ENCODE measurements at regions not wholly inside any gene's neighbourhood (a gene's known extent, or its start where the extent isn't known, plus 50 kb on each side); places are given as distances from the start of the nearest gene placed in this dataset.

DNA sequence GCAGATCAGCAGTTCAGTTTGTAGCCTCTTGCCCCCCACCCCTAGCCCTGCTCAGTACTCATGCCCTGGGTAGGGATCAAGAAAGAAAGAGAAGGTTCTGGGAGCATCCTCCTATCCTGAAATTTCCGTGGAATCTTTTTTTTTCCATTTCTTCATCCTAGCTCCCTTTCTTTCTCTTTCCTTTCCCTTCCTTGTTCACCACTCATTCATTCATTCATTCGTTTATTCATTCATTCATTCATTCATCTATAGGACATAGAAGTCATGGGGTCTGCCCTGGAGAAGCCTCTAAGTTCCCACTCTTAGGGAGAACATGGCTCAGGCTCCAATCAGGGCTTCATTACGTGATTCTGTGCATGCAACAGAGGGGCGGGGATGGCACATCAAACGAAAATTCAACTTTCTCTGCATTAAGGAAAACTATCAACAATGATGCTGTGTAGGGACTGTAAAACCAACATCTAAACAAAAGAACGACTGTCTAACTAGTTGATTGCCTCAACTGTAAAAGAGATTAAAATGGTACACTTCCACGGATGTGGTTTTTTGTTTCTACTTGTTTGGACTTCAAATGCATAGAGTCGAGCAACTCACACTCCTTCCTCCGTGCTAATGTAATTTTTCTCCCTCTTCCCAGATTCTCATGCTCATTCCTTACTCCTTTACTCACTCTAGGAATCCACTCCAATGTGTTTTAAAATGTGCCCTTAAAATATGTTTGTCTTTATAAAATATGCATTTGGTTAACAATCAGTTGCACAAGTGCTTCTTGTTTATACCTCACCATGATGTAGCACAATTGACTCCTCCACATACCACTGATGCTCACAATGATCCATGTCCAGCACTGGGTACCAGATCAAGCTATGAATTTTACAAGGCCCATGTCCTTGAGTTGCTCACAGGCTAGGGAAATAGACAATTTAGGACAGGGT, 101.2 kb upstream of the SLC2A1 start:
- no peak for ATAC-seq
- Histone ChIP-seq H3K4me3 (no peak overlapping the region), H3K27ac (no peak overlapping the region), H3K4me1 (no peaks in the 10 kb centered on the region), H3K9me3 (no peaks in the 10 kb centered on the region), H3K4me2 (no peak overlapping the region)
- ChIA-PET CTCF (interaction anchor here (0.6 to 3.4 kb wide), 6 partner anchors 8 to 283 kb away, joined by 3 to 13 read pairs (median 7); no protein-coding TSS in a partner anchor), POLR2A (no interaction called here)
- no peak for FAIRE-seq
- DNase-seq (ENCODE audit: low read depth in 1 of 2, low spot score in 1 of 2) = no peak
- TF ChIP-seq NFE2L2 (conservative IDR thresholded peaks at IDR 0.05; ENCODE audit: low read length) (0 out of 2 replicates have a peak, but pooled peaks have one; percentile 9), SMC3 (IDR thresholded peaks at IDR 0.05) (no peak), RARB (CRISPR knock-in tag; IDR thresholded peaks at IDR 0.05) (no peak), ZSCAN20 (CRISPR knock-in tag; IDR thresholded peaks at IDR 0.05) (no peak), TP53 (CRISPR knock-in tag; IDR thresholded peaks at IDR 0.05) (no peak)
- WGBS (ENCODE audit: missing lambda C conversion rate) = 64% methylated on average over 9 of the region's 9 CpGs

GRCh38 chr1:43058545-43059360, 100.1 kb upstream of the SLC2A1 start:
- H3K4me3 ChIP-seq = no peak overlapping the region
- no peak overlapping the region for H3K27ac ChIP-seq
- FAIRE-seq (no peak), DNase-seq (ENCODE audit: low read depth in 1 of 2, low spot score in 1 of 2) (no peak), ATAC-seq (no peak)
- no peaks in the 10 kb centered on the region for H3K4me1 ChIP-seq
- H3K4me2 ChIP-seq = no peak overlapping the region
- POLR2A ChIA-PET = no interaction called here
- WGBS (ENCODE audit: missing lambda C conversion rate) = 73% methylated on average over 2 of the region's 12 CpGs
- TF ChIP-seq MAFK (IDR thresholded peaks at IDR 0.05; ENCODE audit: partially characterized antibody) (peak; percentile 84), NPAS2 (CRISPR knock-in tag; IDR thresholded peaks at IDR 0.05; ENCODE audit: borderline replicate concordance) (no peak), ZSCAN20 (CRISPR knock-in tag; IDR thresholded peaks at IDR 0.05) (no peak), MYC (IDR thresholded peaks at IDR 0.05; ENCODE audit: borderline replicate concordance, low read length) (no peak)
- TF ChIP-seq, protein P1, sequence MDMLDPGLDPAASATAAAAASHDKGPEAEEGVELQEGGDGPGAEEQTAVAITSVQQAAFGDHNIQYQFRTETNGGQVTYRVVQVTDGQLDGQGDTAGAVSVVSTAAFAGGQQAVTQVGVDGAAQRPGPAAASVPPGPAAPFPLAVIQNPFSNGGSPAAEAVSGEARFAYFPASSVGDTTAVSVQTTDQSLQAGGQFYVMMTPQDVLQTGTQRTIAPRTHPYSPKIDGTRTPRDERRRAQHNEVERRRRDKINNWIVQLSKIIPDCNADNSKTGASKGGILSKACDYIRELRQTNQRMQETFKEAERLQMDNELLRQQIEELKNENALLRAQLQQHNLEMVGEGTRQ (IDR thresholded peaks at IDR 0.05) = no peak
- H3K9me3 ChIP-seq = no peaks in the 10 kb centered on the region
- CTCF ChIA-PET = interaction anchor here (0.8 to 3.4 kb wide), 4 partner anchors 15 to 282 kb away, joined by 3 to 13 read pairs (median 7); no protein-coding TSS in a partner anchor

DNA sequence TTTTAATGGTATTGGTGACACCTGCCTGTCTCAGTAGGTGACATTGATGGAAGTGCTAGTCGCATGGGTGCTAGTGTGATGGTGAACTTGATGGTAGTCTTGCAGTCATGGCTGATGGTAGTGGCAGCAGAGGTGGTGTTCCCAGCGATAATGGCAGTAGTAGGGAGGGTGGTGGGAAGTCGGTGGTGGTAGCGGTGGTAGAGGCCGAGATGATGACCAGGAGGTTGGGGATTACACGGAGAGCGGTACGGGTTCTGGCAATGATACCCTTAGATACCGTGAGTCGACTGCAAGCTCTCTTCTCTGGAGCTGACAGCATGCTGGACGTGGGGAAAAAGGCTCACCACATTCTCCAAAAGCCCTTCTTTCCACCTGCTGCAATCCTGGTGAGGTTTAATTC, 99.4 kb upstream of the SLC2A1 start:
- ATAC-seq = no peak
- no peak for DNase-seq (ENCODE audit: low read depth in 1 of 2, low spot score in 1 of 2)
- H3K4me1 ChIP-seq = no peaks in the 10 kb centered on the region
- ChIA-PET CTCF (interaction anchor here (0.6 to 3.4 kb wide), 3 partner anchors 15 to 145 kb away, joined by 3 to 13 read pairs (median 9); no protein-coding TSS in a partner anchor), POLR2A (no interaction called here)
- no peak for FAIRE-seq
- no peak overlapping the region for H3K27ac ChIP-seq
- H3K4me3 ChIP-seq = no peak overlapping the region
- no peak overlapping the region for H3K4me2 ChIP-seq
- TF ChIP-seq FOSB (CRISPR knock-in tag; IDR thresholded peaks at IDR 0.05) (no peak), CHD2 (IDR thresholded peaks at IDR 0.05; ENCODE audit: low read length, partially characterized antibody) (no peak), POLR2AphosphoS2 (conservative IDR thresholded peaks at IDR 0.05; ENCODE audit: low read length) (no peak), HEYL (CRISPR knock-in tag; IDR thresholded peaks at IDR 0.05) (no peak), SREBF2 (IDR thresholded peaks at IDR 0.05) (no peak), POLR2A (IDR thresholded peaks at IDR 0.05; ENCODE audit: low read length) (no peak), HOXA7 (CRISPR knock-in tag; IDR thresholded peaks at IDR 0.05) (no peak), ZFP36 (IDR thresholded peaks at IDR 0.05; ENCODE audit: borderline replicate concordance, partially characterized antibody) (no peak), GATA3 (IDR thresholded peaks at IDR 0.05; ENCODE audit: borderline replicate concordance) (no peak)
- TF ChIP-seq, protein P1 (IDR thresholded peaks at IDR 0.05) = no peak
- TF ChIP-seq, protein P2, sequence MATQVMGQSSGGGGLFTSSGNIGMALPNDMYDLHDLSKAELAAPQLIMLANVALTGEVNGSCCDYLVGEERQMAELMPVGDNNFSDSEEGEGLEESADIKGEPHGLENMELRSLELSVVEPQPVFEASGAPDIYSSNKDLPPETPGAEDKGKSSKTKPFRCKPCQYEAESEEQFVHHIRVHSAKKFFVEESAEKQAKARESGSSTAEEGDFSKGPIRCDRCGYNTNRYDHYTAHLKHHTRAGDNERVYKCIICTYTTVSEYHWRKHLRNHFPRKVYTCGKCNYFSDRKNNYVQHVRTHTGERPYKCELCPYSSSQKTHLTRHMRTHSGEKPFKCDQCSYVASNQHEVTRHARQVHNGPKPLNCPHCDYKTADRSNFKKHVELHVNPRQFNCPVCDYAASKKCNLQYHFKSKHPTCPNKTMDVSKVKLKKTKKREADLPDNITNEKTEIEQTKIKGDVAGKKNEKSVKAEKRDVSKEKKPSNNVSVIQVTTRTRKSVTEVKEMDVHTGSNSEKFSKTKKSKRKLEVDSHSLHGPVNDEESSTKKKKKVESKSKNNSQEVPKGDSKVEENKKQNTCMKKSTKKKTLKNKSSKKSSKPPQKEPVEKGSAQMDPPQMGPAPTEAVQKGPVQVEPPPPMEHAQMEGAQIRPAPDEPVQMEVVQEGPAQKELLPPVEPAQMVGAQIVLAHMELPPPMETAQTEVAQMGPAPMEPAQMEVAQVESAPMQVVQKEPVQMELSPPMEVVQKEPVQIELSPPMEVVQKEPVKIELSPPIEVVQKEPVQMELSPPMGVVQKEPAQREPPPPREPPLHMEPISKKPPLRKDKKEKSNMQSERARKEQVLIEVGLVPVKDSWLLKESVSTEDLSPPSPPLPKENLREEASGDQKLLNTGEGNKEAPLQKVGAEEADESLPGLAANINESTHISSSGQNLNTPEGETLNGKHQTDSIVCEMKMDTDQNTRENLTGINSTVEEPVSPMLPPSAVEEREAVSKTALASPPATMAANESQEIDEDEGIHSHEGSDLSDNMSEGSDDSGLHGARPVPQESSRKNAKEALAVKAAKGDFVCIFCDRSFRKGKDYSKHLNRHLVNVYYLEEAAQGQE (IDR thresholded peaks at IDR 0.05) = no peak
- 87% methylated on average over 11 of the region's 11 CpGs for WGBS (ENCODE audit: missing lambda C conversion rate)
- H3K9me3 ChIP-seq = no peaks in the 10 kb centered on the region
